ENCODE measurements at regions not wholly inside any gene's neighbourhood (a gene's known extent, or its start where the extent isn't known, plus 50 kb on each side); places are given as distances from the start of the nearest gene placed in this dataset.

DNA sequence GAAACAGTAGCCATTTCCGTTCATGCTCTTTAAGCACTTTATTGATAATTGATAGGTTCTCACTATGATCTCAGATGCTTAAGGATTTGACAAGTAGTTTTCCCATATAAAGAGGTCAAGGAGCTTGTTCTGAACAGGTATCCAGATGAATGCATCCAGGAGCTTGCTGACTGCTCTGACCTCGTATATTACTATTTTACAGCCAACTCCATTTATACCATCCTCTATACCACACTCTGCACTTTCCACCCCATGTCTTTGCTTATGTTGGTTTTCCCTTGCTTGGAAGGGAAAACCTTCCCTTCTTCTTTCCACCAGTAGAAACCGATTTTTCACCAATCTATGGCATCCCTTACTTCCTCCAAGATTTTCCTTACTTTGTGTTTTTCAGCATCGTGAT lies 107.2 kb downstream of the LHX9 start:
- Histone ChIP-seq H3K27ac (ENCODE audit: low read depth in 1 of 2, low read length in 2 of 2) (no peak overlapping the region), H3K9me3 (ENCODE audit: control insufficient read depth, low read length) (no peaks in the 10 kb centered on the region), H3K4me1 (ENCODE audit: control insufficient read depth in 1 of 2, insufficient read depth in 2 of 2, low read length in 2 of 2) (no peaks in the 10 kb centered on the region), H3K36me3 (ENCODE audit: control insufficient read depth in 1 of 2, insufficient read depth in 2 of 2, low read length in 1 of 2) (no peaks in the 10 kb centered on the region), H3K4me3 (ENCODE audit: low read length in 2 of 2) (no peak overlapping the region), H3K27me3 (ENCODE audit: control insufficient read depth in 1 of 2, insufficient read depth in 2 of 2, low read length in 1 of 2) (no peaks in the 10 kb centered on the region)
- no peak for DNase-seq
- intact Hi-C loops (cut with DNase I), result no loop called here
- 60 to 70% methylated on average over 4 of the region's 4 CpGs for WGBS, 2 donors
- no peak for ATAC-seq (ENCODE audit: low FRiP score)

DNA sequence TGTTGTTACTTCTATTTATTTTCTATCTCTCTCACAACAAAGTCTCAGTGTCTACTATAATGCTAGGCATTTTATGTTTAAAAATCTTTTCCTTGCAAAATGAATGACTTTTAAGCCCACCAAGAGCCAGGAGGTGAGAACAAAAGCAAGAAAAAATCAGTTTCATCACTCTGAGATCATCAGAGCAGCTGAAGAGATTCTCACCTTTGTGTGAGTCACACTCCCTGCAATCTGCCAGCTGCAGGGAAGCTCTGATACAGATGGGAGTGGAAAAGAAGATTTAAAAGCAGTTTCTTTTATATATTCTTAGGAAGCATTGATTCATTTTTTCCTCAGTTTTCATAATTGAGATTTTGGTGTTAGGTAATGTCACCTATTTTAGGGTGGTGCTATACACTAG lies 107.6 kb downstream of the LHX9 start:
- Histone ChIP-seq H3K4me1 (ENCODE audit: control insufficient read depth in 1 of 2, insufficient read depth in 2 of 2, low read length in 2 of 2) (no peaks in the 10 kb centered on the region), H3K4me3 (ENCODE audit: low read length in 2 of 2) (no peak overlapping the region), H3K9me3 (ENCODE audit: control insufficient read depth, low read length) (no peaks in the 10 kb centered on the region), H3K27me3 (ENCODE audit: control insufficient read depth in 1 of 2, insufficient read depth in 2 of 2, low read length in 1 of 2) (no peaks in the 10 kb centered on the region), H3K27ac (ENCODE audit: low read depth in 1 of 2, low read length in 2 of 2) (no peak overlapping the region), H3K36me3 (ENCODE audit: control insufficient read depth in 1 of 2, insufficient read depth in 2 of 2, low read length in 1 of 2) (no peaks in the 10 kb centered on the region)
- intact Hi-C loops (cut with DNase I), result no loop called here
- ATAC-seq (ENCODE audit: low FRiP score), result no peak
- DNase-seq, result no peak

- WGBS, 2 donors, result 4 to 16% methylated on average over 2 of the region's 2 CpGs
These were observed 113.5 kb downstream of the LHX9 start for GRCh38 chr1:198030682-198031081.

DNA sequence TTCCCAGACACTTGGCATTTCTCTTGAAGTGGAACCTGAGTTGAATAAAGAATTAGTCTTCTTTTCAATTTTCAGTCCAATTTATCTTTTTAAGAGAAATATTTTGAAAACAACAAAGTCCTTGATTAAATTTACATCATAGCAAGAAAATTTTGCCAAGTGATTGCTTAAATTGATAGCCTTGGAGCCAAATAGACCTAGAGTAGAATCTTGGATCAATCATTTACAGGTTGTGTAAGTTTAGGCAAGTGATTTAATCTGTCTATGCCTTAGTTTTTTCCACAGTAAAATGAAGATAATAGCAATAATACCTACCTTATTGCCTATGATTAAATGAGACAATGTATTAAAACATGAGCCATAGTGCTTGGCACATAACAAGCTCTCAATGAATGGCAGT lies 113.9 kb downstream of the LHX9 start:
- Histone ChIP-seq H3K9me3 (ENCODE audit: control insufficient read depth, low read length) (no peaks in the 10 kb centered on the region), H3K4me3 (ENCODE audit: low read length in 2 of 2) (no peak overlapping the region)
- intact Hi-C loops (cut with DNase I), result no loop called here

More at GRCh38 chr1:198030682-198031081, 113.5 kb downstream of the LHX9 start:
- Histone ChIP-seq H3K4me1 (ENCODE audit: control insufficient read depth in 1 of 2, insufficient read depth in 2 of 2, low read length in 2 of 2) (no peaks in the 10 kb centered on the region), H3K4me3 (ENCODE audit: low read length in 2 of 2) (no peak overlapping the region), H3K9me3 (ENCODE audit: control insufficient read depth, low read length) (no peaks in the 10 kb centered on the region), H3K36me3 (ENCODE audit: control insufficient read depth in 1 of 2, insufficient read depth in 2 of 2, low read length in 1 of 2) (no peaks in the 10 kb centered on the region), H3K27ac (ENCODE audit: low read depth in 1 of 2, low read length in 2 of 2) (no peak overlapping the region), H3K27me3 (ENCODE audit: control insufficient read depth in 1 of 2, insufficient read depth in 2 of 2, low read length in 1 of 2) (no peaks in the 10 kb centered on the region)
- DNase-seq (no peak), ATAC-seq (ENCODE audit: low FRiP score) (no peak)
- intact Hi-C loops (cut with DNase I), result no loop called here

GRCh38 chr1:198032668-198033067 lies 115.5 kb downstream of the LHX9 start:
- H3K36me3 ChIP-seq (ENCODE audit: control insufficient read depth in 1 of 2, insufficient read depth in 2 of 2, low read length in 1 of 2), result no peaks in the 10 kb centered on the region
- H3K4me3 ChIP-seq (ENCODE audit: low read length in 2 of 2), result no peak overlapping the region
- ATAC-seq (ENCODE audit: low FRiP score), result no peak
- no peak for DNase-seq
- no peak overlapping the region for H3K27ac ChIP-seq (ENCODE audit: low read depth in 1 of 2, low read length in 2 of 2)
- H3K4me1 ChIP-seq (ENCODE audit: control insufficient read depth in 1 of 2, insufficient read depth in 2 of 2, low read length in 2 of 2), result no peaks in the 10 kb centered on the region
- H3K27me3 ChIP-seq (ENCODE audit: control insufficient read depth in 1 of 2, insufficient read depth in 2 of 2, low read length in 1 of 2), result no peaks in the 10 kb centered on the region
- intact Hi-C loops (cut with DNase I), result no loop called here
- 61 to 63% methylated on average over 2 of the region's 2 CpGs for WGBS, 2 donors
- H3K9me3 ChIP-seq (ENCODE audit: control insufficient read depth, low read length), result no peaks in the 10 kb centered on the region

More for the DNA sequence above, 113.9 kb downstream of the LHX9 start:
- Histone ChIP-seq H3K4me1 (ENCODE audit: control insufficient read depth in 1 of 2, insufficient read depth in 2 of 2, low read length in 2 of 2) (no peaks in the 10 kb centered on the region), H3K36me3 (ENCODE audit: control insufficient read depth in 1 of 2, insufficient read depth in 2 of 2, low read length in 1 of 2) (no peaks in the 10 kb centered on the region), H3K27me3 (ENCODE audit: control insufficient read depth in 1 of 2, insufficient read depth in 2 of 2, low read length in 1 of 2) (no peaks in the 10 kb centered on the region), H3K27ac (ENCODE audit: low read depth in 1 of 2, low read length in 2 of 2) (no peak overlapping the region)
- no peak for DNase-seq
- no peak for ATAC-seq (ENCODE audit: low FRiP score)

GRCh38 chr1:198040880-198041279 lies 115.9 kb upstream of the NEK7 start:
- intact Hi-C loops (cut with DNase I), result loop anchor here in 1 of 2 donors (5.0 kb wide), 1 partner anchor 541 kb away; no protein-coding TSS in a partner anchor
- no peak overlapping the region for H3K27ac ChIP-seq (ENCODE audit: low read depth in 1 of 2, low read length in 2 of 2)
- H3K9me3 ChIP-seq (ENCODE audit: control insufficient read depth, low read length), result no peaks in the 10 kb centered on the region
- no peak for ATAC-seq (ENCODE audit: low FRiP score)
- WGBS, 2 donors, result 89 to 95% methylated on average over 2 of the region's 2 CpGs
- no peaks in the 10 kb centered on the region for H3K27me3 ChIP-seq (ENCODE audit: control insufficient read depth in 1 of 2, insufficient read depth in 2 of 2, low read length in 1 of 2)
- H3K4me1 ChIP-seq (ENCODE audit: control insufficient read depth in 1 of 2, insufficient read depth in 2 of 2, low read length in 2 of 2), result no peaks in the 10 kb centered on the region
- no peak overlapping the region for H3K4me3 ChIP-seq (ENCODE audit: low read length in 2 of 2)
- no peak for DNase-seq
- H3K36me3 ChIP-seq (ENCODE audit: control insufficient read depth in 1 of 2, insufficient read depth in 2 of 2, low read length in 1 of 2), result no peaks in the 10 kb centered on the region

- no peak for DNase-seq
- WGBS, 2 donors, result 89 to 91% methylated on average over 2 of the region's 2 CpGs
- no peaks in the 10 kb centered on the region for H3K4me1 ChIP-seq (ENCODE audit: control insufficient read depth in 1 of 2, insufficient read depth in 2 of 2, low read length in 2 of 2)
- intact Hi-C loops (cut with DNase I), result loop anchor here in 1 of 2 donors (5.0 kb wide), 1 partner anchor 540 kb away; no protein-coding TSS in a partner anchor
- no peak overlapping the region for H3K27ac ChIP-seq (ENCODE audit: low read depth in 1 of 2, low read length in 2 of 2)
- no peak for ATAC-seq (ENCODE audit: low FRiP score)
- no peaks in the 10 kb centered on the region for H3K36me3 ChIP-seq (ENCODE audit: control insufficient read depth in 1 of 2, insufficient read depth in 2 of 2, low read length in 1 of 2)
- no peaks in the 10 kb centered on the region for H3K27me3 ChIP-seq (ENCODE audit: control insufficient read depth in 1 of 2, insufficient read depth in 2 of 2, low read length in 1 of 2)
- H3K9me3 ChIP-seq (ENCODE audit: control insufficient read depth, low read length), result no peaks in the 10 kb centered on the region
- H3K4me3 ChIP-seq (ENCODE audit: low read length in 2 of 2), result no peak overlapping the region
These were observed 114.6 kb upstream of the NEK7 start for GRCh38 chr1:198042168-198042567.

DNA sequence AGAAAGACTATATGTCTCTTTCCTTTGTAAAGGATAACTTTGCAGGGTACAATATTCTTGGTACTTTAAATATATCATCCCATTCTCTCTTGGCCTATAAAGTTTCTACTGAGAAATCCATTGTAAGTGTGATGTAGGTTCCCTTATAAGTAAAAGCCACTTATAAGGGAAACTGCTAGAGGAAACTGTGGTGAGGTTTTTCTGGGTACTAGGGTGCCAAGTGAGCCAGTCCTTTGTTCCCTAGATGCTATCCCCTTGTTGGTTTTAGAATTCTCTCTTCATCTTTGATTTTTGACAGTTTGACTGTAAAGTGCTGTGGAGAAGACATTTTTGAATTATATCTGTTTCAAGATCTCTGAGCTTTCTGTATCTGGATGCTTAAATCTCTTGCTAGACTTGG lies 108.9 kb upstream of the NEK7 start:
- H3K27ac ChIP-seq (ENCODE audit: low read depth in 1 of 2, low read length in 2 of 2), result no peak overlapping the region
- H3K4me1 ChIP-seq (ENCODE audit: control insufficient read depth in 1 of 2, insufficient read depth in 2 of 2, low read length in 2 of 2), result no peaks in the 10 kb centered on the region
- no peaks in the 10 kb centered on the region for H3K27me3 ChIP-seq (ENCODE audit: control insufficient read depth in 1 of 2, insufficient read depth in 2 of 2, low read length in 1 of 2)
- DNase-seq (no peak), ATAC-seq (ENCODE audit: low FRiP score) (no peak)
- no peaks in the 10 kb centered on the region for H3K36me3 ChIP-seq (ENCODE audit: control insufficient read depth in 1 of 2, insufficient read depth in 2 of 2, low read length in 1 of 2)
- H3K4me3 ChIP-seq (ENCODE audit: low read length in 2 of 2), result no peak overlapping the region
- intact Hi-C loops (cut with DNase I), result no loop called here
- no peaks in the 10 kb centered on the region for H3K9me3 ChIP-seq (ENCODE audit: control insufficient read depth, low read length)

- Histone ChIP-seq H3K36me3 (ENCODE audit: control insufficient read depth in 1 of 2, insufficient read depth in 2 of 2, low read length in 1 of 2) (no peaks in the 10 kb centered on the region), H3K27ac (ENCODE audit: low read depth in 1 of 2, low read length in 2 of 2) (no peak overlapping the region)
- intact Hi-C loops (cut with DNase I), result no loop called here
These were observed 102.3 kb upstream of the NEK7 start for GRCh38 chr1:198054510-198054909.

More at GRCh38 chr1:198054510-198054909, 102.3 kb upstream of the NEK7 start:
- WGBS, 2 donors, result 92 to 96% methylated on average over 3 of the region's 3 CpGs
- Histone ChIP-seq H3K4me1 (ENCODE audit: control insufficient read depth in 1 of 2, insufficient read depth in 2 of 2, low read length in 2 of 2) (no peaks in the 10 kb centered on the region), H3K9me3 (ENCODE audit: control insufficient read depth, low read length) (no peaks in the 10 kb centered on the region), H3K4me3 (ENCODE audit: low read length in 2 of 2) (no peak overlapping the region), H3K27me3 (ENCODE audit: control insufficient read depth in 1 of 2, insufficient read depth in 2 of 2, low read length in 1 of 2) (no peaks in the 10 kb centered on the region)
- ATAC-seq (ENCODE audit: low FRiP score) (no peak), DNase-seq (no peak)
